HG03139 (cell line): ENCODE measurements at regions not wholly inside any gene's neighbourhood (a gene's known extent, or its start where the extent isn't known, plus 50 kb on each side); places are given as distances from the start of the nearest gene placed in this dataset.

ENCODE experiments used
- ATAC-seq: cut with Tn5 transposase; IDR thresholded peaks from one replicate; pipeline ENCODE4 v1.9.1; 2021; ENCODE audit not compliant: unreplicated experiment

- ATAC-seq, result no peak
These were observed 126.8 kb upstream of the USP15 start for GRCh38 chr12:62133440-62133839.

- ATAC-seq, result no peak
These were observed 124.5 kb upstream of the USP15 start for GRCh38 chr12:62135553-62136200.

GRCh38 chr12:62136496-62136895 lies 123.7 kb upstream of the USP15 start:
- no peak for ATAC-seq

- ATAC-seq, result no peak
These were observed 121.7 kb upstream of the USP15 start for GRCh38 chr12:62138527-62138926.

- ATAC-seq, result no peak
These were observed 113.9 kb upstream of the USP15 start for GRCh38 chr12:62146318-62146717.

GRCh38 chr12:62158013-62158412 lies 102.2 kb upstream of the USP15 start:
- no peak for ATAC-seq

GRCh38 chr12:62158461-62159360 lies 101.5 kb upstream of the USP15 start:
- no peak for ATAC-seq

- ATAC-seq, result no peak
These were observed 98.0 kb upstream of the USP15 start for GRCh38 chr12:62162214-62162613.

- ATAC-seq, result no peak
These were observed 96.8 kb upstream of the USP15 start for GRCh38 chr12:62163368-62163767.

GRCh38 chr12:62164036-62164435 lies 96.2 kb upstream of the USP15 start:
- no peak for ATAC-seq

GRCh38 chr12:62166525-62166924 lies 93.7 kb upstream of the USP15 start:
- ATAC-seq, result no peak

GRCh38 chr12:62168411-62168810 lies 91.8 kb upstream of the USP15 start:
- ATAC-seq, result no peak

GRCh38 chr12:62170241-62170640 lies 90.0 kb upstream of the USP15 start:
- no peak for ATAC-seq

- ATAC-seq, result no peak
These were observed 69.3 kb upstream of the USP15 start for GRCh38 chr12:62190689-62191490.

- ATAC-seq, result no peak
These were observed 68.6 kb upstream of the USP15 start for GRCh38 chr12:62191491-62192179.

GRCh38 chr12:62192180-62192902 lies 67.9 kb upstream of the USP15 start:
- ATAC-seq, result peak; percentile 85

GRCh38 chr12:62192903-62193250 lies 67.3 kb upstream of the USP15 start:
- ATAC-seq, result no peak

- ATAC-seq, result no peak
These were observed 66.2 kb upstream of the USP15 start for GRCh38 chr12:62194031-62194430.

- ATAC-seq, result no peak
These were observed 65.6 kb upstream of the USP15 start for GRCh38 chr12:62194616-62195015.

GRCh38 chr12:62196146-62196545 lies 64.1 kb upstream of the USP15 start:
- no peak for ATAC-seq
